IMR-90 (cell line): ENCODE measurements at regions not wholly inside any gene's neighbourhood (a gene's known extent, or its start where the extent isn't known, plus 50 kb on each side); places are given as distances from the start of the nearest gene placed in this dataset.

Experiments used
- ATAC-seq: fragments of 200-7000 bp; cut with Tn5 transposase; 2 replicates; pipeline ENCODE4 v1.9.1; 2020; ENCODE audit warnings: low read depth, mild to moderate bottlenecking, moderate library complexity
- BruUV-seq: library from RNA; stranded (reverse); fragments of 400-500 nt; replicated peaks from 2 replicates; lab custom pipeline; 2021; lab: Mats Ljungman, UMichigan
- CTCF ChIA-PET: fragments of 300-600 bp; formaldehyde crosslinking; extraction: SDS; loops from one replicate; lab custom pipeline; 2021; ENCODE audit warnings: antibody characterized with exemption; lab: Yijun Ruan, JAX
- POLR2A ChIA-PET: fragments of 300-600 bp; sonication (Branson Sonifier 250); formaldehyde crosslinking; loops from one replicate; lab custom pipeline; 2022; ENCODE audit warnings: antibody characterized with exemption; ENCODE audit not compliant: unreplicated experiment; lab: Charles Lee
- DNase-seq: peaks from one replicate; pipeline ENCODE4 v3.0.0; 2013
- H2AFZ ChIP-seq: replicated peaks from 2 replicates; pipeline ENCODE3; 2013; ENCODE audit warnings: low read length, mild to moderate bottlenecking; ENCODE audit not compliant: poor library complexity
- H2AK5ac ChIP-seq: 2 replicates; pipeline ENCODE4 v1.6.1; 2013; ENCODE audit warnings: low read depth, low read length, inconsistent platforms
- H2AK9ac ChIP-seq: replicated peaks from 2 replicates; pipeline ENCODE3; 2013; ENCODE audit warnings: mild to moderate bottlenecking, low read depth, low read length, moderate library complexity; ENCODE audit not compliant: poor library complexity
- H2BK120ac ChIP-seq: 2 replicates; pipeline ENCODE4 v1.6.1; 2013; ENCODE audit warnings: low read depth, low read length, inconsistent platforms
- H2BK15ac ChIP-seq: 3 replicates; pipeline ENCODE4 v1.6.1; 2013; ENCODE audit warnings: low read depth, low read length, inconsistent platforms
- H2BK20ac ChIP-seq: 2 replicates; pipeline ENCODE4 v1.6.1; 2013; ENCODE audit warnings: low read depth, mild to moderate bottlenecking, inconsistent platforms, low read length, moderate library complexity
- H2BK5ac ChIP-seq: 2 replicates; pipeline ENCODE4 v1.6.1; 2013; ENCODE audit warnings: mild to moderate bottlenecking, low read depth, low read length, inconsistent platforms; ENCODE audit not compliant: poor library complexity, severe bottlenecking
- H3K14ac ChIP-seq: replicated peaks from 2 replicates; pipeline ENCODE4 v1.6.1; 2013; ENCODE audit warnings: low read depth, low read length, inconsistent platforms
- H3K18ac ChIP-seq: 2 replicates; pipeline ENCODE4 v1.6.1; 2013; ENCODE audit warnings: low read depth, low read length, control low read depth
- H3K23ac ChIP-seq: 2 replicates; pipeline ENCODE4 v1.6.1; 2013; ENCODE audit warnings: low read depth, low read length, inconsistent platforms
- H3K27ac ChIP-seq: 2 replicates; pipeline ENCODE4 v1.5.1; 2013; ENCODE audit warnings: mild to moderate bottlenecking, control low read depth, low read length; ENCODE audit not compliant: insufficient read depth
- H3K27me3 ChIP-seq: 2 replicates; pipeline ENCODE4 v1.6.1; 2013; ENCODE audit warnings: low read length; ENCODE audit not compliant: control insufficient read depth, insufficient read depth
- H3K36me3 ChIP-seq: 2 replicates; pipeline ENCODE4 v1.6.1; 2013; ENCODE audit warnings: low read length, mixed read lengths; ENCODE audit not compliant: control insufficient read depth, insufficient read depth
- H3K4ac ChIP-seq: 2 replicates; pipeline ENCODE4 v1.6.1; 2013; ENCODE audit warnings: low read depth, low read length, inconsistent platforms
- H3K4me1 ChIP-seq: 2 replicates; pipeline ENCODE4 v1.6.1; 2013; ENCODE audit warnings: low read length, mixed read lengths; ENCODE audit not compliant: control insufficient read depth, insufficient read depth
- H3K4me2 ChIP-seq: 2 replicates; pipeline ENCODE4 v1.6.1; 2013; ENCODE audit warnings: low read depth, mild to moderate bottlenecking, control low read depth, low read length, moderate library complexity
- H3K4me3 ChIP-seq: 2 replicates; pipeline ENCODE4 v1.5.1; 2013; ENCODE audit warnings: low read depth, mild to moderate bottlenecking, control low read depth, low read length, moderate library complexity; ENCODE audit not compliant: insufficient read depth
- H3K56ac ChIP-seq: 2 replicates; pipeline ENCODE4 v1.6.1; 2013; ENCODE audit warnings: low read length, inconsistent platforms; ENCODE audit not compliant: insufficient read depth; ENCODE audit errors: extremely low read depth
- H3K79me1 ChIP-seq, 2 experiments: 2 replicates each; pipeline ENCODE4 v1.6.1; 2013; ENCODE audit warnings: low read length in 2 of 2, inconsistent platforms in 1 of 2, low read depth in 1 of 2
- H3K9ac ChIP-seq: 2 replicates; pipeline ENCODE4 v1.6.1; 2013; ENCODE audit warnings: low read depth, low read length, control low read depth
- H3K9me1 ChIP-seq: 2 replicates; pipeline ENCODE4 v1.6.1; 2013; ENCODE audit warnings: low read length, inconsistent platforms; ENCODE audit not compliant: insufficient read depth
- H3K9me3 ChIP-seq: 2 replicates; pipeline ENCODE4 v1.6.1; 2013; ENCODE audit warnings: low read length; ENCODE audit not compliant: control insufficient read depth, insufficient read depth
- H4K20me1 ChIP-seq: 2 replicates; pipeline ENCODE4 v1.6.1; 2013; ENCODE audit warnings: low read length, inconsistent platforms; ENCODE audit not compliant: insufficient read depth
- H4K5ac ChIP-seq: 2 replicates; pipeline ENCODE4 v1.6.1; 2013; ENCODE audit warnings: mild to moderate bottlenecking, low read depth, low read length, control low read depth
- H4K8ac ChIP-seq, 2 experiments: 2 replicates each; pipeline ENCODE4 v1.6.1; 2013; ENCODE audit warnings: low read depth in 2 of 2, low read length in 2 of 2, control low read depth in 1 of 2, inconsistent platforms in 1 of 2
- H4K91ac ChIP-seq: 2 replicates; pipeline ENCODE4 v1.6.1; 2013; ENCODE audit warnings: low read depth, low read length, inconsistent platforms; ENCODE audit not compliant: insufficient read depth
- CEBPB ChIP-seq: IDR thresholded peaks from 2 replicates; pipeline ENCODE4 v1.6.1; 2012; ENCODE audit warnings: low read depth, low read length, improper control_type of control experiment
- MAZ ChIP-seq: IDR thresholded peaks from 2 replicates; pipeline ENCODE4 v1.6.1; 2012; ENCODE audit warnings: low read depth, mild to moderate bottlenecking, low read length, improper control_type of control experiment, moderate library complexity, borderline replicate concordance
- MXI1 ChIP-seq: IDR thresholded peaks from 2 replicates; pipeline ENCODE4 v1.6.1; 2012; ENCODE audit warnings: low read depth, mild to moderate bottlenecking, low read length, moderate library complexity, borderline replicate concordance
- POLR2A ChIP-seq: IDR thresholded peaks from 2 replicates; pipeline ENCODE4 v1.6.1; 2012; ENCODE audit warnings: mild to moderate bottlenecking, low read depth, low read length
- RCOR1 ChIP-seq: IDR thresholded peaks from 2 replicates; pipeline ENCODE4 v1.6.1; 2012; ENCODE audit warnings: mild to moderate bottlenecking, low read length, improper control_type of control experiment; ENCODE audit not compliant: insufficient replicate concordance
- WGBS, 2 experiments: methylation state at CpG; one replicate each; pipeline versions ENCODE4 v1.1.5 to v1.1.7; 2013; ENCODE audit warnings: missing lambda C conversion rate in 2 of 2; ENCODE audit not compliant: insufficient read length in 1 of 2; ENCODE audit errors: extremely low coverage in 2 of 2; 5-methylcytosine and 5-hydroxymethylcytosine counted together
- dilution Hi-C: fragments of 300-500 bp; cut with HindIII; formaldehyde crosslinking; loops from one replicate; pipeline ENCODE4 v1.14.3; 2018; ENCODE audit warnings: low sequenced_read_pairs; ENCODE audit not compliant: unreplicated experiment
- in situ Hi-C: fragments of 300-500 bp; cut with MboI; formaldehyde crosslinking; loops from 3 replicates; pipeline ENCODE4 v1.14.3; 2019; ENCODE audit warnings: low sequenced_read_pairs, inconsistent platforms, mixed read lengths
- intact Hi-C: fragments of 100-400 bp; cut with micrococcal nuclease; formaldehyde crosslinking; loops from 2 replicates; pipeline ENCODE4 v1.10.0; 2022
- TF ChIP-seq, protein P1 (sequence below): conservative IDR thresholded peaks from 2 replicates; pipeline ENCODE4 v1.5.1; 2012; ENCODE audit warnings: mild to moderate bottlenecking, low read depth, low read length, improper control_type of control experiment

DNA sequence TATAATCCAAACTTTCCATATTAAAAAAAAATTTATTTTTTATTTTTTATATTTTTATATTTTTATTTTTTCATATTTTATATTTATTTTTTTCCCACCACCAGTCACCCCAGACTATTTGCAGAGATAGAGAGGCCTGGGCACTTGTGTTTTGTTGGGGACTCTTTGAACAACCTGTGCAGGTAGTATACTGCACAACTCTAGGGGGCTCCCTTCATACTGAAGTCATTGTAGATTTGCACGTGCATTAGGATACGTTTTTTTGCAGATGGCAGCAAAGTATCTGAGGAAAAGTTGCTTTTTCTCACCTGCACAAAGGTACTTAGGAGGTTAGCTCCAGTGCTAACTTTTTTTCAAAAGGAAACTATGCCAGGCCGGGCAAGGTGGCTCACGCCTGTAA is 73.9 kb upstream of the TANC1 start:
- H2BK15ac ChIP-seq, result no peak overlapping the region
- no peaks in the 10 kb centered on the region for H3K36me3 ChIP-seq
- H2BK20ac ChIP-seq, result no peak overlapping the region
- H3K4me2 ChIP-seq, result no peak overlapping the region
- H3K9me1 ChIP-seq, result peaks cover 4% of the 10 kb centered on the region
- H4K20me1 ChIP-seq, result no peaks in the 10 kb centered on the region
- BruUV-seq, result no TSS peak
- no peak for TF ChIP-seq CEBPB
- TF ChIP-seq, protein P1, sequence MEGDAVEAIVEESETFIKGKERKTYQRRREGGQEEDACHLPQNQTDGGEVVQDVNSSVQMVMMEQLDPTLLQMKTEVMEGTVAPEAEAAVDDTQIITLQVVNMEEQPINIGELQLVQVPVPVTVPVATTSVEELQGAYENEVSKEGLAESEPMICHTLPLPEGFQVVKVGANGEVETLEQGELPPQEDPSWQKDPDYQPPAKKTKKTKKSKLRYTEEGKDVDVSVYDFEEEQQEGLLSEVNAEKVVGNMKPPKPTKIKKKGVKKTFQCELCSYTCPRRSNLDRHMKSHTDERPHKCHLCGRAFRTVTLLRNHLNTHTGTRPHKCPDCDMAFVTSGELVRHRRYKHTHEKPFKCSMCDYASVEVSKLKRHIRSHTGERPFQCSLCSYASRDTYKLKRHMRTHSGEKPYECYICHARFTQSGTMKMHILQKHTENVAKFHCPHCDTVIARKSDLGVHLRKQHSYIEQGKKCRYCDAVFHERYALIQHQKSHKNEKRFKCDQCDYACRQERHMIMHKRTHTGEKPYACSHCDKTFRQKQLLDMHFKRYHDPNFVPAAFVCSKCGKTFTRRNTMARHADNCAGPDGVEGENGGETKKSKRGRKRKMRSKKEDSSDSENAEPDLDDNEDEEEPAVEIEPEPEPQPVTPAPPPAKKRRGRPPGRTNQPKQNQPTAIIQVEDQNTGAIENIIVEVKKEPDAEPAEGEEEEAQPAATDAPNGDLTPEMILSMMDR, result no peak
- TF ChIP-seq MAZ, result no peak
- no peak for TF ChIP-seq RCOR1
- no peak for TF ChIP-seq MXI1
- TF ChIP-seq POLR2A, result no peak
- ChIA-PET CTCF (no interaction called here), POLR2A (no interaction called here)
- intact Hi-C loops, result no loop called here
- no peaks in the 10 kb centered on the region for H3K27me3 ChIP-seq
- H3K4ac ChIP-seq, result no peak overlapping the region
- no peak overlapping the region for H3K9ac ChIP-seq
- no peak overlapping the region for H4K5ac ChIP-seq
- no peak overlapping the region; the same call in 1 of the 2 replicates for H2BK120ac ChIP-seq
- H3K18ac ChIP-seq, result no peak overlapping the region; the same call in 1 of the 2 replicates
- H2AK5ac ChIP-seq, result no peak overlapping the region
- H4K8ac ChIP-seq, result no peak overlapping the region
- H3K23ac ChIP-seq, result no peak overlapping the region
- no peak overlapping the region for H4K91ac ChIP-seq
- in situ Hi-C loops, result loop anchor here (25.0 kb wide), 1 partner anchor 1068 kb away; no protein-coding TSS in a partner anchor
- DNase-seq, result no peak
- no peaks in the 10 kb centered on the region for H3K79me1 ChIP-seq
- no peak overlapping the region for H2AK9ac ChIP-seq
- no peak overlapping the region for H3K56ac ChIP-seq
- no peak overlapping the region for H3K4me3 ChIP-seq
- no CpG with 5 or more reads among the region's 4 CpGs for WGBS, 2 experiments
- H3K27ac ChIP-seq, result no peak overlapping the region
- H3K4me1 ChIP-seq, result peaks cover 9% of the 10 kb centered on the region
- no peaks in the 10 kb centered on the region for H3K9me3 ChIP-seq
- dilution Hi-C loops, result no loop called here
- no peak for ATAC-seq
- no peak overlapping the region for H3K14ac ChIP-seq
- no peak overlapping the region for H2BK5ac ChIP-seq
- H2AFZ ChIP-seq, result no peak overlapping the region
